ENCODE measurements at regions not wholly inside any gene's neighbourhood (a gene's known extent, or its start where the extent isn't known, plus 50 kb on each side); places are given as distances from the start of the nearest gene placed in this dataset.

DNA sequence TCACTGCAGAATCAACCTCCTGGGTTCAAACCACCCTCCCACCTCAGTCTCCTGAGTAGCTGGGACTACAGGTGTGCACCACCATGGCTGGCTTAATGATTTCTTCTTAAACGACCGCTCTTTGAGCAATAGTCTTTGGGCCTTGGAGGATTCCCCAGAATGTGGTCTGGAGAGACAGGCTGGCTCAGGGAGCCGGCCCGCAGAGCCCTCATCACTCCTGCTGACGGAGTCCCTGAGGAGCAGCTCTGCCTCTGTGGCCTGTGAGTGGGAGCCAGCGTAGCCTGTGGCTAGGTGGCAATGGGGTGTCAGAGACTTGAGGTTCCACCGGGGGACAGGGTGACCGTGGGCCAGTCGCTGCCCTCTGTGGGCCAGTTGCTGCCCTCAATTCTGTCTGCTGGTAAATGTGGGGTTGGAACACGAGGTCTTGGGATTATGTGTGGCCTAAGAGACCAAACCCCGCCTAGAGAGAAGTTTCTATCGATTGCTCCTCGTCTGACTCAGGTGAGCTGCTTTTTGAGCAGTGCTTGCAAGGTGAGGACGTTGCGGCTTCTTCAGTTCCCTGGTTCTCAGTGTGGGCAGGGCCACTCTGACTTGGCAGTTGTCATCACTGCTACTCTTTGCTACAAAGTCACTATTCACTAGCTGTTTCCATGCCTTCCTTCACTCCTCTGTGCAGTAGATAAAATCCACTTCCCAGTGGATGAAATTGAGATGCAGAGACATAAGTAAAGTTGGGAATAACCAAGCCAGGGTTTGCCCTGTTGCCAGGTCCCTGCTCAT lies 124.8 kb upstream of the NECTIN1 start:
- H3K9ac ChIP-seq (ENCODE audit: extremely low read depth, insufficient read length, low read length): no peak overlapping the region
- H4K91ac ChIP-seq (ENCODE audit: insufficient read length, low read depth, low read length): no peak overlapping the region
- H3K27ac Mint-ChIP-seq: no peak overlapping the region
- H3K14ac ChIP-seq (ENCODE audit: insufficient read depth, low read length): no peak overlapping the region
- no peak overlapping the region for H3K56ac ChIP-seq (ENCODE audit: insufficient read length, low read depth, low read length)
- no peak overlapping the region for H3K4me3 Mint-ChIP-seq
- no peaks in the 10 kb centered on the region; a peak in 1 of 7 replicates for H3K36me3 Mint-ChIP-seq (ENCODE audit: insufficient read depth in 1 of 3, low read depth in 3 of 3)
- H3K27me3 ChIP-seq (ENCODE audit: insufficient read depth, low read length): no peaks in the 10 kb centered on the region; the same call in 1 of the 2 replicates
- no peak overlapping the region for H2BK20ac ChIP-seq (ENCODE audit: low read depth, low read length, poor library complexity, severe bottlenecking)
- H3K18ac ChIP-seq (ENCODE audit: insufficient read length, low read depth, low read length): no peak overlapping the region
- H3K4me1 Mint-ChIP-seq: peaks cover 3 to 8% of the 10 kb centered on the region in 2 experiments; a peak in 3 of 4 replicates
- DNase-seq: no peak
- H3K27ac ChIP-seq (ENCODE audit: insufficient read length, low read depth, low read length): no peak overlapping the region
- no peak overlapping the region for H2BK12ac ChIP-seq (ENCODE audit: insufficient read length, low read depth, low read length)
- no peak overlapping the region for H3K4ac ChIP-seq (ENCODE audit: low read depth, low read length)
- no peak overlapping the region for H2BK120ac ChIP-seq (ENCODE audit: low read depth, low read length, poor library complexity, severe bottlenecking)
- peaks cover 62% of the 10 kb centered on the region for H3K27me3 Mint-ChIP-seq (ENCODE audit: low read depth)
- H2AK5ac ChIP-seq (ENCODE audit: insufficient read length, low read length): no peak overlapping the region
- H4K20me1 ChIP-seq (ENCODE audit: control insufficient read depth, insufficient read depth, insufficient read length): no peaks in the 10 kb centered on the region
- no peak overlapping the region for H4K5ac ChIP-seq (ENCODE audit: insufficient read length, low read depth, low read length)
- no peak overlapping the region for H3K4me2 ChIP-seq (ENCODE audit: insufficient read depth, insufficient read length, low read length)
- H3K9me3 Mint-ChIP-seq: no peaks in the 10 kb centered on the region
- H2BK15ac ChIP-seq (ENCODE audit: low read depth, low read length): no peak overlapping the region
- H3K79me1 ChIP-seq (ENCODE audit: insufficient read depth, low read depth, low read length, poor library complexity, severe bottlenecking): no peaks in the 10 kb centered on the region
- H3K23me2 ChIP-seq (ENCODE audit: insufficient read length, low read depth, low read length, poor library complexity, severe bottlenecking): no peaks in the 10 kb centered on the region
- no peak overlapping the region for H2AFZ ChIP-seq (ENCODE audit: low read length)
- WGBS (ENCODE audit: extremely low coverage, insufficient read length, low lambda C conversion rate): no CpG with 5 or more reads among the region's 15 CpGs
- no peak overlapping the region for H3K23ac ChIP-seq (ENCODE audit: insufficient read length, low read depth, low read length)
- H3K9me3 ChIP-seq (ENCODE audit: control insufficient read depth, low read depth, low read length): no peaks in the 10 kb centered on the region
- H3K4me1 ChIP-seq (ENCODE audit: insufficient read depth, low read length): no peaks in the 10 kb centered on the region
- no peak overlapping the region for H3T11ph ChIP-seq (ENCODE audit: low read length)
- H4K8ac ChIP-seq (replicated peaks; ENCODE audit: insufficient read length, low read depth, low read length): no peak overlapping the region
- H3K79me2 ChIP-seq (ENCODE audit: insufficient read depth, low read length): no peaks in the 10 kb centered on the region
- TF ChIP-seq, protein P1, sequence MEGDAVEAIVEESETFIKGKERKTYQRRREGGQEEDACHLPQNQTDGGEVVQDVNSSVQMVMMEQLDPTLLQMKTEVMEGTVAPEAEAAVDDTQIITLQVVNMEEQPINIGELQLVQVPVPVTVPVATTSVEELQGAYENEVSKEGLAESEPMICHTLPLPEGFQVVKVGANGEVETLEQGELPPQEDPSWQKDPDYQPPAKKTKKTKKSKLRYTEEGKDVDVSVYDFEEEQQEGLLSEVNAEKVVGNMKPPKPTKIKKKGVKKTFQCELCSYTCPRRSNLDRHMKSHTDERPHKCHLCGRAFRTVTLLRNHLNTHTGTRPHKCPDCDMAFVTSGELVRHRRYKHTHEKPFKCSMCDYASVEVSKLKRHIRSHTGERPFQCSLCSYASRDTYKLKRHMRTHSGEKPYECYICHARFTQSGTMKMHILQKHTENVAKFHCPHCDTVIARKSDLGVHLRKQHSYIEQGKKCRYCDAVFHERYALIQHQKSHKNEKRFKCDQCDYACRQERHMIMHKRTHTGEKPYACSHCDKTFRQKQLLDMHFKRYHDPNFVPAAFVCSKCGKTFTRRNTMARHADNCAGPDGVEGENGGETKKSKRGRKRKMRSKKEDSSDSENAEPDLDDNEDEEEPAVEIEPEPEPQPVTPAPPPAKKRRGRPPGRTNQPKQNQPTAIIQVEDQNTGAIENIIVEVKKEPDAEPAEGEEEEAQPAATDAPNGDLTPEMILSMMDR (conservative IDR thresholded peaks at IDR 0.05): no peak
- no peak overlapping the region for H2BK5ac ChIP-seq (ENCODE audit: insufficient read length, low read length)
